Kidney (tissue), 13 donors: ENCODE measurements at regions not wholly inside any gene's neighbourhood (a gene's known extent, or its start where the extent isn't known, plus 50 kb on each side); places are given as distances from the start of the nearest gene placed in this dataset.

Source experiments
- DNase-seq, 5 donors: peaks; one replicate each; pipeline ENCODE4 v3.0.0-alpha.2; 2013 to 2020
- FAIRE-seq: peaks from 2 replicates; lab custom pipeline; 2012; peaks lifted over from hg19 to GRCh38; lab: Jason Lieb, UNC
- H3K27ac ChIP-seq, 2 donors: one replicate each; pipeline ENCODE4 v1.7.0; 2013; ENCODE audit warnings: low read depth in 2 of 2, low read length in 2 of 2, inconsistent platforms in 1 of 2
- H3K27me3 ChIP-seq: one replicate; pipeline ENCODE4 v1.7.1; 2013; ENCODE audit warnings: low read length, inconsistent platforms; ENCODE audit not compliant: control insufficient read depth, insufficient read depth
- H3K36me3 ChIP-seq, 3 donors: one replicate each; pipeline versions ENCODE4 v1.7.0 to v1.7.1; 2013; ENCODE audit warnings: low read length in 3 of 3, control low read depth in 1 of 3, inconsistent platforms in 1 of 3; ENCODE audit not compliant: insufficient read depth in 3 of 3, control insufficient read depth in 2 of 3
- H3K4me1 ChIP-seq, 3 donors: one replicate each; pipeline versions ENCODE4 v1.7.0 to v1.7.1; 2013; ENCODE audit warnings: low read length in 3 of 3, inconsistent platforms in 1 of 3, low read depth in 1 of 3; ENCODE audit not compliant: control insufficient read depth in 2 of 3, insufficient read depth in 2 of 3
- H3K4me3 ChIP-seq, 3 donors: one replicate each; pipeline versions ENCODE4 v1.7.0 to v1.8.1; 2013; ENCODE audit warnings: low read length in 3 of 3, control low read depth in 1 of 3, inconsistent platforms in 1 of 3
- H3K9ac ChIP-seq, 3 donors: one replicate each; pipeline versions ENCODE4 v1.7.0 to v1.7.1; 2013; ENCODE audit warnings: low read length in 3 of 3, control low read depth in 1 of 3, inconsistent platforms in 1 of 3
- H3K9me3 ChIP-seq, 3 donors: one replicate each; pipeline versions ENCODE4 v1.7.0 to v1.7.1; 2013; ENCODE audit warnings: low read length in 3 of 3, control low read depth in 1 of 3, inconsistent platforms in 1 of 3; ENCODE audit not compliant: control insufficient read depth in 2 of 3, insufficient read depth in 1 of 3
- CTCF ChIP-seq: IDR thresholded peaks from 3 replicates; pipeline ENCODE4 v1.5.1; 2012; ENCODE audit warnings: mild to moderate bottlenecking, moderate library complexity, borderline replicate concordance; ENCODE audit not compliant: insufficient read depth; ENCODE audit errors: extremely low read depth
- intact Hi-C: fragments of 100-400 bp; cut with DNase I; formaldehyde crosslinking; loops from one replicate; pipeline ENCODE4 v1.11.1; 2022
- donor health status: control.
- donor health status: control.
- donor health status: control.
- donor health status: control.
- donor health status: control.
- donor health status: DM: yes; HTN: yes; CAD: no.
- donor health status: Normal renal cell carcinoma (clear cell type).

- intact Hi-C loops, result no loop called here
- H3K4me3 ChIP-seq, result no peak overlapping the region
- no peaks in the 10 kb centered on the region for H3K4me1 ChIP-seq
- H3K36me3 ChIP-seq, result no peaks in the 10 kb centered on the region
- H3K27me3 ChIP-seq, result no peaks in the 10 kb centered on the region
- H3K9ac ChIP-seq, result no peak overlapping the region
- no peak for TF ChIP-seq CTCF
- DNase-seq (no peak), FAIRE-seq (no peak)
- H3K27ac ChIP-seq, result no peak overlapping the region
- H3K9me3 ChIP-seq, result no peaks in the 10 kb centered on the region
Observed at GRCh38 chr2:53247956-53248735, 519.5 kb upstream of the CHAC2 start.

- Histone ChIP-seq H3K4me3 (no peak overlapping the region), H3K9ac (no peak overlapping the region), H3K27ac (no peak overlapping the region), H3K27me3 (no peaks in the 10 kb centered on the region), H3K36me3 (no peaks in the 10 kb centered on the region), H3K4me1 (no peaks in the 10 kb centered on the region), H3K9me3 (no peaks in the 10 kb centered on the region)
- no peak for FAIRE-seq
- intact Hi-C loops, result no loop called here
- DNase-seq, result peak in 2 of 5 donors; percentile 58 to 60
- no peak for TF ChIP-seq CTCF
Observed at GRCh38 chr2:53243430-53243829, 524.2 kb upstream of the CHAC2 start.

GRCh38 chr2:53242090-53242489 is 525.5 kb upstream of the CHAC2 start:
- intact Hi-C loops, result no loop called here

More at GRCh38 chr2:53242090-53242489, 525.5 kb upstream of the CHAC2 start:
- Histone ChIP-seq H3K36me3 (no peaks in the 10 kb centered on the region), H3K9me3 (no peaks in the 10 kb centered on the region), H3K9ac (no peak overlapping the region), H3K27ac (no peak overlapping the region), H3K4me1 (no peaks in the 10 kb centered on the region), H3K4me3 (no peak overlapping the region), H3K27me3 (no peaks in the 10 kb centered on the region)
- FAIRE-seq, result no peak
- no peak for TF ChIP-seq CTCF
- no peak for DNase-seq
